DOHH2 (cell line): ENCODE measurements at regions not wholly inside any gene's neighbourhood (a gene's known extent, or its start where the extent isn't known, plus 50 kb on each side); places are given as distances from the start of the nearest gene placed in this dataset.

ENCODE experiments used
- H3F3A ChIP-seq: fragments of 200-600 bp; sonication (generic), shearing (Covaris generic); 2 replicates; pipeline ENCODE4 v1.6.0; 2016; ENCODE audit warnings: antibody characterized with exemption, mild to moderate bottlenecking; ENCODE audit not compliant: control insufficient read depth, insufficient read depth
- H3K27ac ChIP-seq: fragments of 200-600 bp; sonication (generic); 2 replicates; pipeline ENCODE4 v1.5.1; 2014; ENCODE audit warnings: low read depth, mild to moderate bottlenecking, low read length, moderate library complexity
- H3K27me3 ChIP-seq: fragments of 200-600 bp; sonication (generic); 2 replicates; pipeline ENCODE4 v1.6.1; 2014; ENCODE audit warnings: mild to moderate bottlenecking, low read length, mixed read lengths; ENCODE audit not compliant: control insufficient read depth
- H3K36me3 ChIP-seq: fragments of 200-600 bp; sonication (generic); 2 replicates; pipeline ENCODE4 v1.6.1; 2014; ENCODE audit warnings: mild to moderate bottlenecking, low read length, moderate library complexity, mixed read lengths; ENCODE audit not compliant: control insufficient read depth
- H3K4me1 ChIP-seq: fragments of 200-600 bp; sonication (generic); 2 replicates; pipeline ENCODE4 v1.6.1; 2014; ENCODE audit warnings: mild to moderate bottlenecking, low read length, mixed read lengths; ENCODE audit not compliant: control insufficient read depth
- H3K4me2 ChIP-seq: fragments of 200-600 bp; sonication (generic); 2 replicates; pipeline ENCODE4 v1.6.0; 2014; ENCODE audit warnings: mild to moderate bottlenecking, low read length, moderate library complexity
- H3K4me3 ChIP-seq: fragments of 200-600 bp; sonication (generic); 2 replicates; pipeline ENCODE4 v1.5.1; 2014; ENCODE audit warnings: mild to moderate bottlenecking, low read length, mixed read lengths
- H3K79me2 ChIP-seq: fragments of 200-600 bp; sonication (generic); 2 replicates; pipeline ENCODE4 v1.6.1; 2014; ENCODE audit warnings: mild to moderate bottlenecking, low read length, mixed read lengths; ENCODE audit not compliant: control insufficient read depth
- H3K9me2 ChIP-seq: fragments of 200-600 bp; sonication (generic); replicated peaks from 2 replicates; pipeline ENCODE4 v1.6.1; 2014; ENCODE audit warnings: mild to moderate bottlenecking, low read length, mixed read lengths; ENCODE audit not compliant: control insufficient read depth
- H3K9me3 ChIP-seq: fragments of 200-600 bp; sonication (generic); 2 replicates; pipeline ENCODE4 v1.6.1; 2014; ENCODE audit warnings: antibody characterized with exemption, low read length, mixed read lengths; ENCODE audit not compliant: control insufficient read depth, insufficient read depth
- H4K20me1 ChIP-seq: fragments of 200-600 bp; sonication (generic); 2 replicates; pipeline ENCODE4 v1.6.0; 2014; ENCODE audit warnings: low read depth, mild to moderate bottlenecking, antibody characterized with exemption, low read length, moderate library complexity; ENCODE audit not compliant: control insufficient read depth, insufficient read depth
- CTCF ChIP-seq: fragments of 200-600 bp; sonication (generic); IDR thresholded peaks from one replicate; pipeline ENCODE4 v1.5.1; 2014; ENCODE audit warnings: antibody characterized with exemption, mild to moderate bottlenecking, low read depth, low read length; ENCODE audit not compliant: poor library complexity, severe bottlenecking
- EZH2phosphoT487 ChIP-seq: fragments of 200-600 bp; sonication (generic); IDR thresholded peaks from 2 replicates; pipeline ENCODE4 v1.6.1; 2017; ENCODE audit warnings: borderline replicate concordance, mild to moderate bottlenecking, antibody characterized with exemption, low read length, moderate library complexity, mixed read lengths

- Histone ChIP-seq H3F3A (no peaks in the 10 kb centered on the region), H3K27me3 (no peaks in the 10 kb centered on the region), H3K79me2 (no peaks in the 10 kb centered on the region), H3K9me2 (no peaks in the 10 kb centered on the region), H4K20me1 (no peaks in the 10 kb centered on the region), H3K9me3 (peaks cover 5% of the 10 kb centered on the region), H3K36me3 (no peaks in the 10 kb centered on the region), H3K4me1 (peaks cover 5% of the 10 kb centered on the region), H3K4me2 (no peak overlapping the region), H3K27ac (no peak overlapping the region), H3K4me3 (no peak overlapping the region)
- TF ChIP-seq EZH2phosphoT487 (no peak), CTCF (no peak)
These were observed 78.5 kb upstream of the IGFBP3 start for GRCh38 chr7:45999541-45999940.

GRCh38 chr7:45998506-45998905 is 77.4 kb upstream of the IGFBP3 start:
- Histone ChIP-seq H3F3A (no peaks in the 10 kb centered on the region), H3K36me3 (no peaks in the 10 kb centered on the region), H3K79me2 (no peaks in the 10 kb centered on the region), H3K9me2 (no peaks in the 10 kb centered on the region), H3K27ac (no peak overlapping the region), H3K4me1 (no peaks in the 10 kb centered on the region), H3K27me3 (no peaks in the 10 kb centered on the region), H3K4me3 (no peak overlapping the region), H4K20me1 (no peaks in the 10 kb centered on the region), H3K4me2 (no peak overlapping the region), H3K9me3 (peaks cover 5% of the 10 kb centered on the region)
- TF ChIP-seq EZH2phosphoT487 (no peak), CTCF (no peak)

- H3K4me3 ChIP-seq: no peak overlapping the region
- no peaks in the 10 kb centered on the region for H3K27me3 ChIP-seq
- H3F3A ChIP-seq: no peaks in the 10 kb centered on the region
- no peak overlapping the region for H3K27ac ChIP-seq
- no peak for TF ChIP-seq EZH2phosphoT487
- TF ChIP-seq CTCF: no peak
- H3K9me3 ChIP-seq: peaks cover 5% of the 10 kb centered on the region
- no peak overlapping the region for H3K4me2 ChIP-seq
- no peaks in the 10 kb centered on the region for H3K9me2 ChIP-seq
- no peaks in the 10 kb centered on the region for H3K79me2 ChIP-seq
- H4K20me1 ChIP-seq: no peaks in the 10 kb centered on the region
- H3K36me3 ChIP-seq: no peaks in the 10 kb centered on the region
- H3K4me1 ChIP-seq: no peaks in the 10 kb centered on the region
These were observed 72.5 kb upstream of the IGFBP3 start for GRCh38 chr7:45993621-45994020.

GRCh38 chr7:45992826-45993225 is 71.8 kb upstream of the IGFBP3 start:
- TF ChIP-seq CTCF: no peak
- TF ChIP-seq EZH2phosphoT487: no peak
- Histone ChIP-seq H3F3A (no peaks in the 10 kb centered on the region), H3K4me1 (no peaks in the 10 kb centered on the region), H3K79me2 (no peaks in the 10 kb centered on the region), H3K36me3 (no peaks in the 10 kb centered on the region), H4K20me1 (no peaks in the 10 kb centered on the region), H3K4me2 (no peak overlapping the region), H3K4me3 (no peak overlapping the region), H3K27ac (no peak overlapping the region), H3K9me2 (no peaks in the 10 kb centered on the region), H3K27me3 (no peaks in the 10 kb centered on the region), H3K9me3 (peaks cover 5% of the 10 kb centered on the region)
